HTR-8/SVneo (cell line): ENCODE measurements at regions not wholly inside any gene's neighbourhood (a gene's known extent, or its start where the extent isn't known, plus 50 kb on each side); places are given as distances from the start of the nearest gene placed in this dataset.

ENCODE experiments used
- DNase-seq: peaks from one replicate; pipeline ENCODE4 v3.0.0; 2011; ENCODE audit warnings: low spot score, mixed read lengths; ENCODE audit not compliant: insufficient read length
- FAIRE-seq: peaks from 2 replicates; lab custom pipeline; 2011; peaks lifted over from hg19 to GRCh38; lab: Jason Lieb, UNC

- no peak for DNase-seq
- no peak for FAIRE-seq
These were observed 298.7 kb upstream of the MGAT5 start for GRCh38 chr2:133955169-133955568.

- FAIRE-seq (no peak), DNase-seq (no peak)
These were observed 297.4 kb upstream of the MGAT5 start for GRCh38 chr2:133956434-133956935.

- FAIRE-seq (no peak), DNase-seq (no peak)
These were observed 296.0 kb upstream of the MGAT5 start for GRCh38 chr2:133957724-133958480.

GRCh38 chr2:133959066-133959465 is 294.8 kb upstream of the MGAT5 start:
- no peak for DNase-seq
- FAIRE-seq = no peak

GRCh38 chr2:133966720-133967304 is 287.1 kb upstream of the MGAT5 start:
- DNase-seq (no peak), FAIRE-seq (no peak)

- DNase-seq (no peak), FAIRE-seq (no peak)
These were observed 286.5 kb upstream of the MGAT5 start for GRCh38 chr2:133967326-133967725.

GRCh38 chr2:133968446-133968845 is 285.4 kb upstream of the MGAT5 start:
- DNase-seq (no peak), FAIRE-seq (no peak)

GRCh38 chr2:133970641-133971040 is 283.2 kb upstream of the MGAT5 start:
- FAIRE-seq (no peak), DNase-seq (no peak)

GRCh38 chr2:133972297-133972696 is 281.6 kb upstream of the MGAT5 start:
- DNase-seq = no peak
- no peak for FAIRE-seq

GRCh38 chr2:133972786-133973185 is 281.1 kb upstream of the MGAT5 start:
- DNase-seq = no peak
- no peak for FAIRE-seq

- DNase-seq (no peak), FAIRE-seq (no peak)
These were observed 279.5 kb upstream of the MGAT5 start for GRCh38 chr2:133974353-133974752.

GRCh38 chr2:133975135-133975534 is 278.7 kb upstream of the MGAT5 start:
- no peak for FAIRE-seq

GRCh38 chr2:133975676-133976428 is 278.0 kb upstream of the MGAT5 start:
- DNase-seq = no peak
- no peak for FAIRE-seq

More at GRCh38 chr2:133975135-133975534, 278.7 kb upstream of the MGAT5 start:
- no peak for DNase-seq

- no peak for DNase-seq
- no peak for FAIRE-seq
These were observed 277.2 kb upstream of the MGAT5 start for GRCh38 chr2:133976659-133977058.

- DNase-seq = no peak
- no peak for FAIRE-seq
These were observed 276.5 kb upstream of the MGAT5 start for GRCh38 chr2:133977405-133977804.

GRCh38 chr2:133982256-133982655 is 271.6 kb upstream of the MGAT5 start:
- DNase-seq (no peak), FAIRE-seq (no peak)

- FAIRE-seq (no peak), DNase-seq (no peak)
These were observed 268.3 kb upstream of the MGAT5 start for GRCh38 chr2:133985563-133985962.

- FAIRE-seq = no peak
- no peak for DNase-seq
These were observed 267.6 kb upstream of the MGAT5 start for GRCh38 chr2:133986081-133986837.

- no peak for FAIRE-seq
- no peak for DNase-seq
These were observed 266.7 kb upstream of the MGAT5 start for GRCh38 chr2:133986881-133987795.
